ENCODE measurements at regions not wholly inside any gene's neighbourhood (a gene's known extent, or its start where the extent isn't known, plus 50 kb on each side); places are given as distances from the start of the nearest gene placed in this dataset.

DNA sequence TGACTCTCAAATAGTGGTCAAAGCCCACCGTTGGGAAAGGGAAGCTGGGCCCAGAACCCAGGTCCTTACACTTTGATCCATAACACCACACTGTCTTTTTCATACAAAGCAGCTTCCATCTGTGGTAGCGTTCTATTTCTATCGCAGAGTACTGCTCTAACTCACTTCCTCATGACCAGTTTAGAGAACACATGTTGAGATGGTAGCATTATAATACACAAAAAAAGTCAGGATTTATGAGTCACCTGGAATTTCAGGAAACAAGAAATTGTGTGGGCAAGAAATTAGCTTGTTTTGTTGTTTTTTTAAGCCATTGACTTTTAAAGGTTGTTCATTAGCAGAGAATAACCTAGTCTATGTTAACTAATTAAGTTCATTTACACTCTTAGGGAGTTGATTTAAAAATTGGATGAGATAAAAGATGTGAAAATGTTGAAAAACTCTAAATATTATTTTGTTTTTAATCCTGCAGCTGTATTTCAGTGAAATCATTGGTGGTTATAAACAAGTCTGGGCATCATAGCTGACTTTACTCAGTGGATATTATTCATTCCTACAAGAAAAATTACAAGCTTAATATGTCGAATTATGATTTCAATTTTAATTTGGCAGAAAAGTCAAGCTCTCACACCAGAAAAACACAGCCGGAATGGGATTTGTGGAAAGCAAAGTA is 1011.1 kb upstream of the HS3ST1 start:
- TF ChIP-seq, protein P1, sequence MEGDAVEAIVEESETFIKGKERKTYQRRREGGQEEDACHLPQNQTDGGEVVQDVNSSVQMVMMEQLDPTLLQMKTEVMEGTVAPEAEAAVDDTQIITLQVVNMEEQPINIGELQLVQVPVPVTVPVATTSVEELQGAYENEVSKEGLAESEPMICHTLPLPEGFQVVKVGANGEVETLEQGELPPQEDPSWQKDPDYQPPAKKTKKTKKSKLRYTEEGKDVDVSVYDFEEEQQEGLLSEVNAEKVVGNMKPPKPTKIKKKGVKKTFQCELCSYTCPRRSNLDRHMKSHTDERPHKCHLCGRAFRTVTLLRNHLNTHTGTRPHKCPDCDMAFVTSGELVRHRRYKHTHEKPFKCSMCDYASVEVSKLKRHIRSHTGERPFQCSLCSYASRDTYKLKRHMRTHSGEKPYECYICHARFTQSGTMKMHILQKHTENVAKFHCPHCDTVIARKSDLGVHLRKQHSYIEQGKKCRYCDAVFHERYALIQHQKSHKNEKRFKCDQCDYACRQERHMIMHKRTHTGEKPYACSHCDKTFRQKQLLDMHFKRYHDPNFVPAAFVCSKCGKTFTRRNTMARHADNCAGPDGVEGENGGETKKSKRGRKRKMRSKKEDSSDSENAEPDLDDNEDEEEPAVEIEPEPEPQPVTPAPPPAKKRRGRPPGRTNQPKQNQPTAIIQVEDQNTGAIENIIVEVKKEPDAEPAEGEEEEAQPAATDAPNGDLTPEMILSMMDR (IDR thresholded peaks at IDR 0.05; ENCODE audit: low read depth, low read length) = no peak
- no peak for TF ChIP-seq EZH2phosphoT487 (IDR thresholded peaks at IDR 0.05; ENCODE audit: low read depth)
